T-helper 2 cell treated with Interferon-gamma antibody and Interleukin-4, amounts not matched to agents 5 μg/mL and 100 μg/mL, for 36 hours (primary cell): ENCODE measurements at regions not wholly inside any gene's neighbourhood (a gene's known extent, or its start where the extent isn't known, plus 50 kb on each side); places are given as distances from the start of the nearest gene placed in this dataset.

Source experiments
- DNase-seq: peaks from one replicate; pipeline ENCODE4 v3.0.0; 2021; ENCODE audit warnings: low spot score
- H3K27ac Mint-ChIP-seq: one replicate; pipeline ENCODE4 v1.8.0; 2021; ENCODE audit warnings: mild to moderate bottlenecking, mixed read lengths
- H3K27me3 Mint-ChIP-seq: one replicate; pipeline ENCODE4 v1.8.0; 2021; ENCODE audit warnings: low read depth, mixed read lengths
- H3K36me3 Mint-ChIP-seq: one replicate; pipeline ENCODE4 v1.8.0; 2021; ENCODE audit warnings: low read depth, mixed read lengths
- H3K4me1 Mint-ChIP-seq: one replicate; pipeline ENCODE4 v1.8.0; 2021; ENCODE audit warnings: low read depth, mixed read lengths
- H3K4me3 Mint-ChIP-seq: one replicate; pipeline ENCODE4 v1.8.0; 2022; ENCODE audit warnings: mild to moderate bottlenecking, moderate library complexity, mixed read lengths
- H3K9me3 Mint-ChIP-seq: one replicate; pipeline ENCODE4 v1.8.0; 2021; ENCODE audit warnings: mixed read lengths

- no peak overlapping the region for H3K27ac Mint-ChIP-seq
- DNase-seq: no peak
- peaks cover 4% of the 10 kb centered on the region for H3K4me1 Mint-ChIP-seq
- no peaks in the 10 kb centered on the region for H3K27me3 Mint-ChIP-seq
- no peaks in the 10 kb centered on the region for H3K36me3 Mint-ChIP-seq
- H3K4me3 Mint-ChIP-seq: no peak overlapping the region
- no peaks in the 10 kb centered on the region for H3K9me3 Mint-ChIP-seq
Measured at GRCh38 chr1:185487026-185487425, 170.0 kb upstream of the IVNS1ABP start.

GRCh38 chr1:185486346-185486745 is 169.3 kb upstream of the IVNS1ABP start:
- H3K36me3 Mint-ChIP-seq: no peaks in the 10 kb centered on the region
- no peak overlapping the region for H3K4me3 Mint-ChIP-seq
- no peak overlapping the region for H3K27ac Mint-ChIP-seq
- no peak for DNase-seq
- peaks cover 4% of the 10 kb centered on the region for H3K4me1 Mint-ChIP-seq
- no peaks in the 10 kb centered on the region for H3K9me3 Mint-ChIP-seq
- no peaks in the 10 kb centered on the region for H3K27me3 Mint-ChIP-seq

GRCh38 chr1:185483664-185484450 is 166.8 kb upstream of the IVNS1ABP start:
- Mint-ChIP-seq H3K9me3 (no peaks in the 10 kb centered on the region), H3K4me3 (no peak overlapping the region), H3K36me3 (no peaks in the 10 kb centered on the region), H3K27me3 (no peaks in the 10 kb centered on the region), H3K27ac (no peak overlapping the region), H3K4me1 (peaks cover 4% of the 10 kb centered on the region)
- no peak for DNase-seq

GRCh38 chr1:185483217-185483616 is 166.2 kb upstream of the IVNS1ABP start:
- Mint-ChIP-seq H3K9me3 (no peaks in the 10 kb centered on the region), H3K27me3 (no peaks in the 10 kb centered on the region), H3K36me3 (no peaks in the 10 kb centered on the region), H3K4me1 (peaks cover 2% of the 10 kb centered on the region), H3K4me3 (no peak overlapping the region), H3K27ac (no peak overlapping the region)
- no peak for DNase-seq

DNA sequence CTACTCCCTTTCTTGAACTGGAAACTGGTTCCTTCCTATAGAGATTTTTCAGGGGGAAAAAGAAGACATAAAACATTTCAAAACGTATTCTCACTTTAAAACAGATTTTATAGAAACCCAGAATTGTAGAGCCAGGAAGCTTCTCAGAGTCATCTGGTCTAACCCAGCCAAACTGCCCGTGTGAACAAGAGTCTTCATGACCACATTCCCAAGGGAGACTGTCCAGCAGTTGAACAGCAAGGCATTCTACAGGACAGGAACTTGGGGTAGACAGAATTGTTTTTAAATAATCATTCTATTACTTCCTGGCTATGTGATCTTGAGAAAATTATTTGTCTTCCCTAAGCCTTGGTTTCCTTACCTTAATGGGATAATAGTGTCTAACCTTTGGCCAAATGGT is 163.5 kb upstream of the IVNS1ABP start:
- H3K36me3 Mint-ChIP-seq: no peaks in the 10 kb centered on the region
- no peak for DNase-seq
- no peaks in the 10 kb centered on the region for H3K9me3 Mint-ChIP-seq
- H3K4me3 Mint-ChIP-seq: no peak overlapping the region
- no peaks in the 10 kb centered on the region for H3K4me1 Mint-ChIP-seq
- no peaks in the 10 kb centered on the region for H3K27me3 Mint-ChIP-seq
- H3K27ac Mint-ChIP-seq: no peak overlapping the region

DNA sequence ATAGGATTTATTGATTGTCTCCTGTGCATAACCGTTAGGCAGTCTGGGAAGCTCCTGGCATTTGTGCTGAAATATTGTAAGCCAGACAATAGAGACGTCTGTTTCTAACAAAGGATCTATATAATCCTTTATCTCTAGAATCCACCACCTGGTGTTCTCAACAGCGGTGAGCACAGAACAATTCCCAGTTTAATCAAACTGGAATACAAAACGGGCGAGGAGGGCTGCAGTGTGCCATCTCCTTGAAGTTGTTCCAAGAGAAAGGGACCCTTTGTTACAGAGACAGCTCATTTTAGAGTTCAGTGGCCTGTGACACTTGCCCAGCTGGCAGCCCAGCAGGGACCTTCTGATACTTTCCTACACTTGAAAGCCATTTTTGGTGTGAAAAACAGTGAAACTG is 162.8 kb upstream of the IVNS1ABP start:
- Mint-ChIP-seq H3K36me3 (no peaks in the 10 kb centered on the region), H3K27me3 (no peaks in the 10 kb centered on the region), H3K9me3 (no peaks in the 10 kb centered on the region), H3K4me1 (peaks cover 2% of the 10 kb centered on the region), H3K4me3 (no peak overlapping the region), H3K27ac (no peak overlapping the region)
- DNase-seq: no peak

GRCh38 chr1:185478877-185479276 is 161.8 kb upstream of the IVNS1ABP start:
- Mint-ChIP-seq H3K27me3 (no peaks in the 10 kb centered on the region), H3K4me1 (peaks cover 8% of the 10 kb centered on the region), H3K4me3 (no peak overlapping the region), H3K36me3 (no peaks in the 10 kb centered on the region), H3K27ac (no peak overlapping the region), H3K9me3 (no peaks in the 10 kb centered on the region)
- no peak for DNase-seq

DNA sequence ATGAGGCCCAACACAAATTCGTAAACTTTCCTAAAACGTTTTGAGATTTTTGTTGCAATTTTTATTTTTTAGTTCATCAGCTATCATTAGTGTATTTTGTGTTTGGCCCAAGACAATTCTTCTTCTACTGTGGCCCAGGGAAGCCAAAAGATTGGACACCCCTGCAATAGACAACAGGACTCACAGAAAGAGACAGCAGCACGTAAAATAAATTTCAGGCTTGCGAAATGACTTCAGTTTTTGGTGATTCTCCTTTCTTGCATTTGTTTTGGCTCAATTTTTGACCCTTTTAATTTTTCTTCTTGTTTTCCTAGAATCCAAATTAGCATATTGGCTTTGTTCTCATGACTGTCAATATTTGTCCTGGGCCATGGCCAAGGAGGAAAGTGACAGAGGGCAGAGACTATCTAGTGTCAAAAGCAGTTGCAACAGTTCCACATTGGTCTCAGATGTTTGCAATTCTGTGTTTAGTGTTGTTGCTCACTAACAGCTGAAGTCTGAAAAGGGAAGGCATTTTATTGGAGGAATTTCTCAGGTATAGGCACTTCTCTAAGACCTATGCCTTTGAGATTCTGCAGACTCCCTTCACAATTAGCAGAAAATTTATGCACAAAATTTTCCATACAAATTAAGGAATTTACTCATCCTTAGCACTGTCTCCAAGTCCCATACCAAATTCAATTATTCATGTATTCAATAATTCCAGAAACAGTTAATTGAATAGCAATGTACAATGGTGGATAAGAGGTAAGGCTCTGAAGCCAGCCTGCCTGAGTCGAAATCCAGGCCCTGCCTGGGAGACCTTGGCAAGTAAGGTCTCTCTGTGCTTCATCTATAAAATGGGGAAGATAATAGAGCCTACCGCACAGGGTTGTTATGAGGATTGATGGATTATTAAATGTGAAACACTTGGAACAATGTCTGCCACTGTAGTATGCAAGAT is 160.9 kb upstream of the IVNS1ABP start:
- no peak overlapping the region for H3K4me3 Mint-ChIP-seq
- H3K27ac Mint-ChIP-seq: no peak overlapping the region
- peaks cover 9% of the 10 kb centered on the region for H3K4me1 Mint-ChIP-seq
- no peaks in the 10 kb centered on the region for H3K9me3 Mint-ChIP-seq
- H3K36me3 Mint-ChIP-seq: no peaks in the 10 kb centered on the region
- H3K27me3 Mint-ChIP-seq: no peaks in the 10 kb centered on the region
- no peak for DNase-seq

DNA sequence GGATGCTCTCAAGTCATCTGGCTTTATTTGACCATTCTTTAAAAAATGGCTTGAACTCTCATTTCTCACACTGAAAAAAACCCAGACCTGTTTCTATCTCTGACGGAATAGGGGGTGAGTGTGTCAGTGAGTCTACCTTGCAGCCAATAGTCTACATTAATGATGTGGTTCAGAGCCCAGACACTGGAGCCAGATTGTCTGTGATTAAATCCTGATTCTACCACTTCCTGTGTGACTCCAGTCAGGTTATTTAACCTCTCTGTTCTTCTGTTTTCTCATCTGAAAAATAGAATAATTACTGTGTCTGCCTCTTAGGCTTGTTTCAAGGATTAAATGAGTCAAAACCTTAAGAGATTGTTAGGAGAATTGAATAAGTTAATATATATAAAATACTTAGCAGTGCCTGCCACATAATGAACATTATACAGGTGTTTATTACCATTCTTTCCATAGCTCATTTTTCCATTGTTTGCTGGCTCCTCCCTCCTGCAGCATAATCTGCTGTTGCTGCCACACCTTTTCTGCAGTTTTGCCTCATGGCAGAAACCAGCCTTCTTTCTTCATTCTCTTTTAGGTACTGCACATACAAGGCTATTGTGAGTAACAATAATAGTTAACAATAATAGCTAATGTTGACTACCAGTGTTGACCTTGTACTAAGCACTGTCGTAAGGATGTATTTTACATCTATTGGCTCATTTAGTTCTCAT is 157.6 kb upstream of the IVNS1ABP start:
- Mint-ChIP-seq H3K27ac (no peak overlapping the region), H3K36me3 (no peaks in the 10 kb centered on the region)

GRCh38 chr1:185473186-185473585 is 156.1 kb upstream of the IVNS1ABP start:
- peaks cover 2% of the 10 kb centered on the region for H3K27me3 Mint-ChIP-seq
- no peak for DNase-seq
- H3K9me3 Mint-ChIP-seq: no peaks in the 10 kb centered on the region
- H3K27ac Mint-ChIP-seq: no peak overlapping the region
- H3K36me3 Mint-ChIP-seq: no peaks in the 10 kb centered on the region
- H3K4me3 Mint-ChIP-seq: no peak overlapping the region
- H3K4me1 Mint-ChIP-seq: peaks cover 9% of the 10 kb centered on the region

More for the DNA sequence above, 157.6 kb upstream of the IVNS1ABP start:
- DNase-seq: no peak
- peaks cover 2% of the 10 kb centered on the region for H3K27me3 Mint-ChIP-seq
- no peak overlapping the region for H3K4me3 Mint-ChIP-seq
- H3K9me3 Mint-ChIP-seq: no peaks in the 10 kb centered on the region
- H3K4me1 Mint-ChIP-seq: peaks cover 9% of the 10 kb centered on the region

GRCh38 chr1:185468626-185469025 is 151.6 kb upstream of the IVNS1ABP start:
- Mint-ChIP-seq H3K36me3 (no peaks in the 10 kb centered on the region), H3K4me1 (no peaks in the 10 kb centered on the region), H3K9me3 (no peaks in the 10 kb centered on the region), H3K4me3 (no peak overlapping the region), H3K27ac (no peak overlapping the region), H3K27me3 (peaks cover 9% of the 10 kb centered on the region)
- no peak for DNase-seq

GRCh38 chr1:185467122-185467521 is 150.1 kb upstream of the IVNS1ABP start:
- H3K9me3 Mint-ChIP-seq: no peaks in the 10 kb centered on the region
- H3K36me3 Mint-ChIP-seq: no peaks in the 10 kb centered on the region
- no peak overlapping the region for H3K27ac Mint-ChIP-seq
- peaks cover 9% of the 10 kb centered on the region for H3K27me3 Mint-ChIP-seq
- H3K4me3 Mint-ChIP-seq: no peak overlapping the region
- DNase-seq: no peak
- no peaks in the 10 kb centered on the region for H3K4me1 Mint-ChIP-seq

- H3K27me3 Mint-ChIP-seq: peaks cover 7% of the 10 kb centered on the region
- peaks cover 2% of the 10 kb centered on the region for H3K4me1 Mint-ChIP-seq
- no peak overlapping the region for H3K4me3 Mint-ChIP-seq
- H3K36me3 Mint-ChIP-seq: no peaks in the 10 kb centered on the region
- no peak for DNase-seq
- H3K27ac Mint-ChIP-seq: no peak overlapping the region
- H3K9me3 Mint-ChIP-seq: peaks cover 9% of the 10 kb centered on the region
Measured at GRCh38 chr1:185464777-185465176, 147.7 kb upstream of the IVNS1ABP start.

- H3K4me3 Mint-ChIP-seq: no peak overlapping the region
- H3K27ac Mint-ChIP-seq: no peak overlapping the region
- H3K27me3 Mint-ChIP-seq: peaks cover 7% of the 10 kb centered on the region
- peaks cover 2% of the 10 kb centered on the region for H3K4me1 Mint-ChIP-seq
- peaks cover 9% of the 10 kb centered on the region for H3K9me3 Mint-ChIP-seq
- no peak for DNase-seq
- H3K36me3 Mint-ChIP-seq: no peaks in the 10 kb centered on the region
Measured at GRCh38 chr1:185463433-185463832, 146.4 kb upstream of the IVNS1ABP start.
